ENCODE measurements at regions not wholly inside any gene's neighbourhood (a gene's known extent, or its start where the extent isn't known, plus 50 kb on each side); places are given as distances from the start of the nearest gene placed in this dataset.

- no peaks in the 10 kb centered on the region for H3K27me3 ChIP-seq (ENCODE audit: control insufficient read depth in 2 of 2, insufficient read depth in 2 of 2, low read length in 2 of 2)
- H3K27ac ChIP-seq (ENCODE audit: low read depth in 1 of 2, low read length in 2 of 2), result no peak overlapping the region
- no peaks in the 10 kb centered on the region for H4K20me1 ChIP-seq (ENCODE audit: insufficient read depth, low read length)
- no peak overlapping the region for H3K9ac ChIP-seq (ENCODE audit: insufficient read depth, low read length, poor library complexity, severe bottlenecking)
- H3K4me3 Mint-ChIP-seq, result no peak overlapping the region
- no peak for DNase-seq
- H3K79me2 ChIP-seq (ENCODE audit: insufficient read depth, low read length), result no peaks in the 10 kb centered on the region
- no CpG with 5 or more reads among the region's 4 CpGs for WGBS (ENCODE audit: insufficient coverage)
- no peaks in the 10 kb centered on the region for H3K36me3 Mint-ChIP-seq
- H3K36me3 ChIP-seq (replicated peaks in 1 of 2; ENCODE audit: control insufficient read depth in 1 of 2, insufficient read depth in 2 of 2, low read length in 2 of 2), result no peaks in the 10 kb centered on the region
- peaks cover 1 to 3% (median 2%) of the 10 kb centered on the region in 3 donors for H3K27me3 Mint-ChIP-seq (ENCODE audit: low read depth in 3 of 3)
- H3K4me3 ChIP-seq (replicated peaks in 1 of 3; ENCODE audit: low read depth in 2 of 3, low read length in 3 of 3), result no peak overlapping the region
- no peaks in the 10 kb centered on the region for H3K4me1 ChIP-seq (ENCODE audit: control insufficient read depth in 1 of 2, insufficient read depth in 2 of 2, low read length in 2 of 2)
- intact Hi-C loops (cut with micrococcal nuclease), result no loop called here
- no peaks in the 10 kb centered on the region for H3K9me3 ChIP-seq (replicated peaks in 1 of 2; ENCODE audit: control insufficient read depth in 1 of 2, insufficient read depth in 1 of 2, low read length in 2 of 2)
- peaks cover 0 to 3% (median 0%) of the 10 kb centered on the region in 7 donors for H3K9me3 Mint-ChIP-seq
- no peak overlapping the region for H3K27ac Mint-ChIP-seq
- H2AFZ ChIP-seq (ENCODE audit: insufficient read depth, low read depth, low read length, poor library complexity, severe bottlenecking), result no peak overlapping the region
- no peak for TF ChIP-seq CTCF (IDR thresholded peaks at IDR 0.05)
- no peaks in the 10 kb centered on the region for H3K4me1 Mint-ChIP-seq
- no peak overlapping the region for H3K4me2 ChIP-seq (replicated peaks; ENCODE audit: extremely low read depth, low read length, poor library complexity, severe bottlenecking)
These were observed 229.4 kb upstream of the CEP162 start for GRCh38 chr6:84456803-84457202.

- TF ChIP-seq CTCF (IDR thresholded peaks at IDR 0.05), result no peak
- DNase-seq, result no peak
- Histone ChIP-seq H3K79me2 (ENCODE audit: insufficient read depth, low read length) (no peaks in the 10 kb centered on the region), H3K9ac (ENCODE audit: insufficient read depth, low read length, poor library complexity, severe bottlenecking) (no peak overlapping the region), H2AFZ (ENCODE audit: insufficient read depth, low read depth, low read length, poor library complexity, severe bottlenecking) (no peak overlapping the region), H4K20me1 (ENCODE audit: insufficient read depth, low read length) (no peaks in the 10 kb centered on the region), H3K4me1 (ENCODE audit: control insufficient read depth in 1 of 2, insufficient read depth in 2 of 2, low read length in 2 of 2) (no peaks in the 10 kb centered on the region), H3K9me3 (replicated peaks in 1 of 2; ENCODE audit: control insufficient read depth in 1 of 2, insufficient read depth in 1 of 2, low read length in 2 of 2) (no peaks in the 10 kb centered on the region), H3K27me3 (ENCODE audit: control insufficient read depth in 2 of 2, insufficient read depth in 2 of 2, low read length in 2 of 2) (no peaks in the 10 kb centered on the region), H3K4me3 (replicated peaks in 1 of 3; ENCODE audit: low read depth in 2 of 3, low read length in 3 of 3) (no peak overlapping the region), H3K36me3 (replicated peaks in 1 of 2; ENCODE audit: control insufficient read depth in 1 of 2, insufficient read depth in 2 of 2, low read length in 2 of 2) (no peaks in the 10 kb centered on the region), H3K4me2 (replicated peaks; ENCODE audit: extremely low read depth, low read length, poor library complexity, severe bottlenecking) (no peak overlapping the region), H3K27ac (ENCODE audit: low read depth in 1 of 2, low read length in 2 of 2) (no peak overlapping the region)
- H3K4me1 Mint-ChIP-seq, result no peaks in the 10 kb centered on the region
- H3K9me3 Mint-ChIP-seq, result peaks cover 0 to 2% (median 0%) of the 10 kb centered on the region in 7 donors
- H3K27ac Mint-ChIP-seq, result no peak overlapping the region
- intact Hi-C loops (cut with micrococcal nuclease), result no loop called here
- H3K4me3 Mint-ChIP-seq, result no peak overlapping the region
- H3K27me3 Mint-ChIP-seq (ENCODE audit: low read depth in 3 of 3), result peaks cover 1 to 3% (median 2%) of the 10 kb centered on the region in 3 donors
- no peaks in the 10 kb centered on the region for H3K36me3 Mint-ChIP-seq
- 40% methylated on average over 1 of the region's 3 CpGs for WGBS (ENCODE audit: insufficient coverage)
These were observed 228.1 kb upstream of the CEP162 start for GRCh38 chr6:84455511-84456029.
